ENCODE measurements at regions not wholly inside any gene's neighbourhood (a gene's known extent, or its start where the extent isn't known, plus 50 kb on each side); places are given as distances from the start of the nearest gene placed in this dataset.

DNA sequence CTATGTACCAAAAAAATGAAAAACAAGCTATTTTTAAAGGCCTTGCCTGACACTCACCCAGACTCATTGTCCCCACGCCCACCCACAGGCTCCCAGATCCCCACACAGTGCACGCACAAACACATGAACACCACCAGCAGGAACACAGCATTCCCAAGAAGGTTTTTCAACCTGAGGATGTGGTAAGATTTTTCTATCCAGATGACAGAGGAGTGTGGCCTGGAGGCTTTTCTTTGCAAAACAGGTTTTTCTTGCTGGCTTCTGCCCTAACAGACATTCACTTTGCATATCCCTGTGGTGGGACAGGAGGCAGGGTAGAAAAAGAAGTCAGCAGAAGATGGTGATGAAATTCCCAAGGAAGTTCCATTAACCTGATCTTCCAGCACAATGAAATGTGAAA lies 97.8 kb downstream of the KLF12 start:
- H3K9me3 Mint-ChIP-seq: no peaks in the 10 kb centered on the region
- H3K27ac Mint-ChIP-seq: peak overlapping the region; percentile 60
- no peaks in the 10 kb centered on the region for H3K9me3 ChIP-seq (ENCODE audit: control insufficient read depth in 1 of 2, insufficient read depth in 1 of 2, low read length in 2 of 2)
- no peaks in the 10 kb centered on the region for H3K36me3 ChIP-seq (ENCODE audit: insufficient read depth, low read length)
- H3K27me3 Mint-ChIP-seq: no peaks in the 10 kb centered on the region
- ChIA-PET POLR2A (interaction anchor here (1.4 kb wide), 2 partner anchors 9 to 102 kb away, joined by 3 to 4 read pairs; no protein-coding TSS in a partner anchor), CTCF (no interaction called here)
- no peak overlapping the region for H3K27ac ChIP-seq (ENCODE audit: low read depth in 1 of 2, low read length in 2 of 2)
- no peak for ATAC-seq (ENCODE audit: poor library complexity)
- no peaks in the 10 kb centered on the region for H3K27me3 ChIP-seq (ENCODE audit: control insufficient read depth in 1 of 2, insufficient read depth in 2 of 2, low read length in 2 of 2)
- H3K4me3 Mint-ChIP-seq: peak overlapping the region; percentile 6
- peaks cover 86% of the 10 kb centered on the region for H3K4me1 Mint-ChIP-seq (ENCODE audit: low read depth)
- intact Hi-C loops (cut with DNase I, micrococcal nuclease): no loop called here
- TF ChIP-seq, protein P1, sequence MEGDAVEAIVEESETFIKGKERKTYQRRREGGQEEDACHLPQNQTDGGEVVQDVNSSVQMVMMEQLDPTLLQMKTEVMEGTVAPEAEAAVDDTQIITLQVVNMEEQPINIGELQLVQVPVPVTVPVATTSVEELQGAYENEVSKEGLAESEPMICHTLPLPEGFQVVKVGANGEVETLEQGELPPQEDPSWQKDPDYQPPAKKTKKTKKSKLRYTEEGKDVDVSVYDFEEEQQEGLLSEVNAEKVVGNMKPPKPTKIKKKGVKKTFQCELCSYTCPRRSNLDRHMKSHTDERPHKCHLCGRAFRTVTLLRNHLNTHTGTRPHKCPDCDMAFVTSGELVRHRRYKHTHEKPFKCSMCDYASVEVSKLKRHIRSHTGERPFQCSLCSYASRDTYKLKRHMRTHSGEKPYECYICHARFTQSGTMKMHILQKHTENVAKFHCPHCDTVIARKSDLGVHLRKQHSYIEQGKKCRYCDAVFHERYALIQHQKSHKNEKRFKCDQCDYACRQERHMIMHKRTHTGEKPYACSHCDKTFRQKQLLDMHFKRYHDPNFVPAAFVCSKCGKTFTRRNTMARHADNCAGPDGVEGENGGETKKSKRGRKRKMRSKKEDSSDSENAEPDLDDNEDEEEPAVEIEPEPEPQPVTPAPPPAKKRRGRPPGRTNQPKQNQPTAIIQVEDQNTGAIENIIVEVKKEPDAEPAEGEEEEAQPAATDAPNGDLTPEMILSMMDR (IDR thresholded peaks at IDR 0.05): no peak
- H3K4me1 ChIP-seq (ENCODE audit: insufficient read depth, low read length): peaks cover 19% of the 10 kb centered on the region
- peaks cover 36% of the 10 kb centered on the region for H3K36me3 Mint-ChIP-seq (ENCODE audit: low read depth)
- H3K4me3 ChIP-seq (ENCODE audit: low read length): no peak overlapping the region
- DNase-seq: no peak

DNA sequence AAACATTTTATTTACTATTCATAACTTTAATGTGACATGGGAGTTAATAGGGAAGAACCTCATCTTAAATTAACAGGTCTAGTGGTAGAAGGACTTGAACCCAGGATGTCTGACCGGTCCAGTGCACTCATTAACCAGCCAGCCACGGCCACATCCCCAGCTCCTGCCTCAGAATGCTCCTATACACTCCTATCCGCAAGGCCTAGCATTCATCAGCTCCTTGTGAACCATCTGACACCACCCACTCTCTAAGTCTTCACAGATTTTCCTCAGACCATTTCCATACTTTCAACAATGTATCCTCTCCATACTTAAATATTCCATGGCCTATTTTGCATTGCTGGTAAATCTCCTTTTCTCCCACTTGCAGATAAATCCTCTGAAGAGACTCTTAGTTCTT lies 98.3 kb downstream of the KLF12 start:
- H3K4me3 Mint-ChIP-seq: no peak overlapping the region
- no peaks in the 10 kb centered on the region for H3K27me3 Mint-ChIP-seq
- Histone ChIP-seq H3K36me3 (ENCODE audit: insufficient read depth, low read length) (no peaks in the 10 kb centered on the region), H3K27me3 (ENCODE audit: control insufficient read depth in 1 of 2, insufficient read depth in 2 of 2, low read length in 2 of 2) (no peaks in the 10 kb centered on the region), H3K4me3 (ENCODE audit: low read length) (no peak overlapping the region), H3K4me1 (ENCODE audit: insufficient read depth, low read length) (peaks cover 19% of the 10 kb centered on the region), H3K27ac (ENCODE audit: low read depth in 1 of 2, low read length in 2 of 2) (no peak overlapping the region), H3K9me3 (ENCODE audit: control insufficient read depth in 1 of 2, insufficient read depth in 1 of 2, low read length in 2 of 2) (no peaks in the 10 kb centered on the region)
- peaks cover 86% of the 10 kb centered on the region for H3K4me1 Mint-ChIP-seq (ENCODE audit: low read depth)
- TF ChIP-seq, protein P1 (IDR thresholded peaks at IDR 0.05): no peak
- DNase-seq: no peak
- H3K9me3 Mint-ChIP-seq: no peaks in the 10 kb centered on the region
- no peak for ATAC-seq (ENCODE audit: poor library complexity)
- CTCF ChIA-PET: interaction anchor here (0.7 kb wide), 1 partner anchor 9 kb away, joined by 3 read pairs; no protein-coding TSS in a partner anchor
- H3K36me3 Mint-ChIP-seq (ENCODE audit: low read depth): peaks cover 36% of the 10 kb centered on the region
- POLR2A ChIA-PET: interaction anchor here (0.5 to 1.4 kb wide), 4 partner anchors 9 to 102 kb away, joined by 3 to 4 read pairs (median 3); no protein-coding TSS in a partner anchor
- peak overlapping the region; percentile 60 for H3K27ac Mint-ChIP-seq
- intact Hi-C loops (cut with DNase I, micrococcal nuclease): no loop called here

DNA sequence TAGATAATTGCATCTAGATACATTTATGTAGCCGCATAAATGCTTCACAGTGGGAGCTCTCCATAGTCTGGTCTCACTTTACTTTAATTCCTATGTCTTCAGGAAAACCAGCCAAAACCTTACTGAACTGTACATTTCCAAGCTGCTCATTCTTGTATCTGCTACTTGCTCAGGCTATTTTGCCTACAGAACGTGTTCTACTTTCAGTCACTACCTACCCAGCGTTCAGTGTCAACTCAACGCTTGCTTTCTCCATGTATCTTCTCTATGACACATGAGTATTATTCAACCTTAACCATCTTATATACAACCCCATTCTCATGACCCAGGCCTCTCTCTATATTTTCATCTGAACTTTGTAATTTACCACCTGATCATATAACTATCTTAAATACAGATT lies 101.9 kb downstream of the KLF12 start:
- Mint-ChIP-seq H3K4me3 (no peak overlapping the region), H3K4me1 (ENCODE audit: low read depth) (peaks cover 86% of the 10 kb centered on the region), H3K27ac (peak overlapping the region; percentile 4), H3K36me3 (ENCODE audit: low read depth) (peaks cover 29% of the 10 kb centered on the region), H3K9me3 (no peaks in the 10 kb centered on the region), H3K27me3 (no peaks in the 10 kb centered on the region)
- intact Hi-C loops (cut with DNase I, micrococcal nuclease): loop anchor here in 1 of 2 experiments (5.0 kb wide), 1 partner anchor 100 kb away; the partner anchor contains the start of gene KLF12
- POLR2A ChIA-PET: no interaction called here
- CTCF ChIA-PET: interaction anchor here (0.8 kb wide), 1 partner anchor 80 kb away, joined by 3 read pairs; no protein-coding TSS in a partner anchor
- ATAC-seq (ENCODE audit: poor library complexity) (no peak), DNase-seq (no peak)
- no peaks in the 10 kb centered on the region for H3K36me3 ChIP-seq (ENCODE audit: insufficient read depth, low read length)
- TF ChIP-seq, protein P1 (IDR thresholded peaks at IDR 0.05): no peak
- no peak overlapping the region for H3K4me3 ChIP-seq (ENCODE audit: low read length)
- no peak overlapping the region for H3K27ac ChIP-seq (ENCODE audit: low read depth in 1 of 2, low read length in 2 of 2)
- H3K27me3 ChIP-seq (ENCODE audit: control insufficient read depth in 1 of 2, insufficient read depth in 2 of 2, low read length in 2 of 2): no peaks in the 10 kb centered on the region
- peaks cover 9% of the 10 kb centered on the region for H3K4me1 ChIP-seq (ENCODE audit: insufficient read depth, low read length)
- H3K9me3 ChIP-seq (ENCODE audit: control insufficient read depth in 1 of 2, insufficient read depth in 1 of 2, low read length in 2 of 2): no peaks in the 10 kb centered on the region
